Testis (tissue), 2 donors: ENCODE measurements at regions not wholly inside any gene's neighbourhood (a gene's known extent, or its start where the extent isn't known, plus 50 kb on each side); places are given as distances from the start of the nearest gene placed in this dataset.

Experiments used
- DNase-seq: peaks from one replicate; pipeline ENCODE4 v3.0.0-alpha.2; 2019
- H3K27ac ChIP-seq, 2 donors: fragments of 200-600 bp; sonication (generic); one replicate each; pipeline ENCODE4 v1.5.1; 2019
- H3K27me3 ChIP-seq: fragments of 200-600 bp; sonication (generic); one replicate; pipeline ENCODE4 v1.5.1; 2019
- H3K36me3 ChIP-seq: fragments of 200-600 bp; sonication (generic); one replicate; pipeline ENCODE4 v1.5.1; 2017; ENCODE audit warnings: low read depth; ENCODE audit errors: missing control alignments
- H3K4me1 ChIP-seq: fragments of 200-600 bp; sonication (generic); one replicate; pipeline ENCODE4 v1.5.1; 2019
- H3K4me3 ChIP-seq, 2 donors: fragments of 200-600 bp; sonication (generic); one replicate each; pipeline ENCODE4 v1.5.1; 2017 to 2019
- H3K9me3 ChIP-seq: fragments of 200-600 bp; sonication (generic); one replicate; pipeline ENCODE4 v1.5.1; 2017
- CTCF ChIP-seq, 3 experiments: fragments of 450-650 bp in 2 of 3; fragments of 200-600 bp in 1 of 3; sonication (generic) in 1 of 3; IDR thresholded peaks; one replicate each; pipeline ENCODE4 v1.5.1; 2016 to 2019; ENCODE audit warnings: antibody characterized with exemption in 3 of 3, mild to moderate bottlenecking in 2 of 3, moderate library complexity in 1 of 3
- POLR2A ChIP-seq: fragments of 450-650 bp; IDR thresholded peaks from one replicate; pipeline ENCODE4 v1.6.1; 2017; ENCODE audit warnings: antibody characterized with exemption, mild to moderate bottlenecking, moderate library complexity
- WGBS, 2 donors: methylation state at CpG; one replicate each; pipeline ENCODE4 v1.1.5; 2018; 5-methylcytosine and 5-hydroxymethylcytosine counted together
- intact Hi-C: fragments of 100-400 bp; cut with DNase I; formaldehyde crosslinking; loops from one replicate; pipeline ENCODE4 v1.15.1; 2023; ENCODE audit warnings: low total_unique reads

DNA sequence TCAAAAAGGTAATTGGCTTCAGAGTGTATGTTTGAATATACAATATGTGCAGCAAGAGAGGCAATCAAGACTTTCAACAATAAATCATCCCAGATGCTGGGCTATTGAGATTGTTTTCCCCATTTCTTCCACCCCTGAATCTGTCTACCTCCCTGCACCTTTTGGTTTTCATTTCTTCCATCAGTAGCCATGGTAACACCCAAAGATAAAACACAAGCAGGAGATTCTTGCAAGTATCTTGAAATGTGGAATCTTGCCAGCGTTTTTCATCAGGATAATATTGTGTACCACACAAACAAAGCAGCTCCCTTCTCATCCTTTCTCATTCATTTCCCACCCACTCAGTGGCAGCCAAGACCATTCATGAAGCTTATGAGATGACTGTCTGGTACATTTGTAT is 73.0 kb upstream of the NRSN1 start:
- no peak for TF ChIP-seq CTCF (IDR thresholded peaks at IDR 0.05)
- no peak for TF ChIP-seq POLR2A
- Histone ChIP-seq H3K4me1 (no peaks in the 10 kb centered on the region), H3K27me3 (no peaks in the 10 kb centered on the region), H3K9me3 (no peaks in the 10 kb centered on the region), H3K27ac (no peak overlapping the region), H3K4me3 (no peak overlapping the region), H3K36me3 (no peaks in the 10 kb centered on the region)
- DNase-seq = no peak
- 31 to 67% methylated on average over 1 of the region's 1 CpG for WGBS, 2 donors
- intact Hi-C loops = no loop called here

- intact Hi-C loops = no loop called here
- Histone ChIP-seq H3K36me3 (no peaks in the 10 kb centered on the region), H3K27me3 (no peaks in the 10 kb centered on the region), H3K9me3 (no peaks in the 10 kb centered on the region), H3K27ac (no peak overlapping the region), H3K4me1 (no peaks in the 10 kb centered on the region), H3K4me3 (no peak overlapping the region)
- DNase-seq = no peak
- 86 to 92% methylated on average over 3 of the region's 3 CpGs for WGBS, 2 donors
- TF ChIP-seq CTCF (IDR thresholded peaks at IDR 0.05) (no peak), POLR2A (no peak)
These were observed 71.6 kb upstream of the NRSN1 start for GRCh38 chr6:24054388-24054787.

GRCh38 chr6:24056567-24056966 is 69.4 kb upstream of the NRSN1 start:
- DNase-seq = no peak
- TF ChIP-seq POLR2A (no peak), CTCF (IDR thresholded peaks at IDR 0.05) (no peak)
- WGBS, 2 donors = 87 to 97% methylated on average over 4 of the region's 4 CpGs
- Histone ChIP-seq H3K9me3 (no peaks in the 10 kb centered on the region), H3K4me1 (no peaks in the 10 kb centered on the region), H3K4me3 (no peak overlapping the region), H3K27ac (no peak overlapping the region), H3K36me3 (no peaks in the 10 kb centered on the region), H3K27me3 (no peaks in the 10 kb centered on the region)
- intact Hi-C loops = no loop called here

DNA sequence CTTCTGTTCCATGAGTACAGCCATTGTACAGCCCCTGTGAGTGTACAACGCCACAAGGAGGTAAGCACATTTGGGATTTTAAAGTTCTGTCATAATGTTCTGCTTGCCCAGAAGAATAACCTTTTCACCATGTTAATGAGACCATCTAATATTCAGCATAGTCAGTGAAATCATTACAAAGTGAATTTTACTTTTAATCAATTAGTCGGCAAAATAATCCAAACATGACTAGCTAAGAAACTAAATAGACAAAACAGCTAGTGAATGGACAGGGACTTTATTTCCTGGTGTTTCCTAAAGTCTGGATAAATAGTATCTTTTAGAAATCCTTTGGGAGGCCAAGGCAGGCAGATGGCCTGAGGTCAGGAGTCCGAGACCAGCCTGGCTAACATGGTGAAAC is 69.0 kb upstream of the NRSN1 start:
- 87 to 94% methylated on average over 3 of the region's 3 CpGs for WGBS, 2 donors
- DNase-seq = no peak
- intact Hi-C loops = no loop called here

More for the DNA sequence above, 69.0 kb upstream of the NRSN1 start:
- Histone ChIP-seq H3K36me3 (no peaks in the 10 kb centered on the region), H3K27me3 (no peaks in the 10 kb centered on the region), H3K4me1 (no peaks in the 10 kb centered on the region), H3K4me3 (no peak overlapping the region), H3K27ac (no peak overlapping the region), H3K9me3 (no peaks in the 10 kb centered on the region)
- TF ChIP-seq CTCF (IDR thresholded peaks at IDR 0.05) = no peak
- no peak for TF ChIP-seq POLR2A
